ENCODE measurements at regions not wholly inside any gene's neighbourhood (a gene's known extent, or its start where the extent isn't known, plus 50 kb on each side); places are given as distances from the start of the nearest gene placed in this dataset.

DNA sequence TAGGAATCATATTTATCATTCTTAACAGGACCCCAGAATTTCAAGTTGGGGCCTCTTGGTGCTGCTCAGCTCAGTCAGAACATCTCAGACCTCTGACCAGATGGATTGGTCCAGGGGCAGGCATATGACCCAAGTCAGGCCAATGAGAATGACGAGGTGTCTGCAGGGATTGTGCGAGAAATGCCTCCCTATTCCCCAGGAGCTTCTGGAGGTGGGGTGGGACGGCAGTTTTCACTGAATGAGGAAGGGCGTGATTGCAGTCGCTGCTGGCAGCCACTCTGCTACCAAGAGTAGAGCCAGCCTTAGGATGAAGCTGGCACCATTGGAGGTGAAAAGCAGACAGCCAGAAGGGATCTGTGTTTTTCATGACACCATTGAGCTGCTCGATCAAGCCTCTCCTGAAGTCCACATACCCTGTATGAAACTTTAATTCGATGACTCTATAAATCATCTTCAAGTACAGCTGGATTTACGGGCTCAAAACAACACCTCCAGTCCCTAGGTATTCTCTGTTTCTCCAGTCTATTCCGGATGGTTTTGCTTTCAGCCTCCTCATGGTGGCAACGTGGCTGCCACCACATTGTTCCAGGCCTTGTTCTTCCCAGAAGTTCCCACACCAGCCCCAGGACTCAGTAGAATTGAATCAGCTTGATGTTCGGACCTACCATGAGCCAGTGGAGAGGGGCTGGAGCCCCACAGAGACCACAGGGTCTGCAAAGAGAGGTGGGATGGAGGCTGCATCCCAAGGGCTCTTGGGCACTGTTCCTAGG is 70.2 kb upstream of the ADAMTS2 start:
- H3K9me3 Mint-ChIP-seq: no peaks in the 10 kb centered on the region
- no peak overlapping the region for H3K4me3 Mint-ChIP-seq
- peaks cover 3% of the 10 kb centered on the region for H3K36me3 Mint-ChIP-seq (ENCODE audit: insufficient read depth)
- H3K27me3 Mint-ChIP-seq: peaks cover 23 to 46% of the 10 kb centered on the region in 2 donors
- no peak for DNase-seq
- H3K27ac Mint-ChIP-seq: no peak overlapping the region
- ATAC-seq (replicated peaks): no peak
- H3K4me1 Mint-ChIP-seq (ENCODE audit: low read depth in 2 of 2): no peaks in the 10 kb centered on the region

DNA sequence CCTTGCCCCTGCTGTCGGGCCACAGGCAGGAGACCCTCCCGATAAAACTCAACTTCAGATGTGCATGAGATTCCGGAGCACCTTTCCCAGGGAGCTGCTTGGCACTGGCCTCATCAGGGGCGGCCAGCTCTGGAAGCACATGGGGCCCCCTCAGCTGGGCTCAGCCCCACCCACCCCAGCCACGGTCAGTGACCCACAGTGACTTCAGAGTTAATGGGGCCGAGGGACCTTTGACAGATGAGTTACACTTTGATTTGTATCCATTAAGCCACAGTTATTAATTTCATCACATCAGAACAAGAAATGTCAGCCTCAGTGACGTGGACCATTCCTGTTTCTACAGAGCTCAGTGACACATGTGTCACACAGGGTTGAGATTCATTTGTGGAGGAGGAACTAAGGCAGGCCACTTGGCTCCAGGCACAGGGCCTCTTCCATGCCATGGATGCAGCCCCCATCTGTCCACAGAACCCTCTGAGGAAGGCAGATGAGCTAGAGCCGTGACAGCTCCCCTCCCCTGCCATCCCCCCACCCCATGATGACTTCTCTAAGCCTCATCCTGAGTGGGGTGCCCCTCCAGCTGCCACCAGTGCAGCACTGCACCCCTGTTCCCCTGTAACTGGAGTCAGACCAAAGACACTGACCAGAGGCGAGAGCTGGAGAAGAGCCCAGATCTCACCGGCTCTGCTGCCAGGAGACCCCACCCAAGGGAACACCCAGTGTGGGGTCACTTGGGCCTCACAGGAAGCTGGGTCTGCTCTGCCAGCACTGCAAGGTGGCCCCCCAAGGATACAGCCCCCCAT is 69.4 kb upstream of the ADAMTS2 start:
- peaks cover 3% of the 10 kb centered on the region for H3K36me3 Mint-ChIP-seq (ENCODE audit: insufficient read depth)
- no peaks in the 10 kb centered on the region for H3K4me1 Mint-ChIP-seq (ENCODE audit: low read depth in 2 of 2)
- no peak overlapping the region for H3K27ac Mint-ChIP-seq
- H3K4me3 Mint-ChIP-seq: no peak overlapping the region
- DNase-seq (no peak), ATAC-seq (replicated peaks) (no peak)
- no peaks in the 10 kb centered on the region for H3K9me3 Mint-ChIP-seq
- peaks cover 23 to 46% of the 10 kb centered on the region in 2 donors for H3K27me3 Mint-ChIP-seq

DNA sequence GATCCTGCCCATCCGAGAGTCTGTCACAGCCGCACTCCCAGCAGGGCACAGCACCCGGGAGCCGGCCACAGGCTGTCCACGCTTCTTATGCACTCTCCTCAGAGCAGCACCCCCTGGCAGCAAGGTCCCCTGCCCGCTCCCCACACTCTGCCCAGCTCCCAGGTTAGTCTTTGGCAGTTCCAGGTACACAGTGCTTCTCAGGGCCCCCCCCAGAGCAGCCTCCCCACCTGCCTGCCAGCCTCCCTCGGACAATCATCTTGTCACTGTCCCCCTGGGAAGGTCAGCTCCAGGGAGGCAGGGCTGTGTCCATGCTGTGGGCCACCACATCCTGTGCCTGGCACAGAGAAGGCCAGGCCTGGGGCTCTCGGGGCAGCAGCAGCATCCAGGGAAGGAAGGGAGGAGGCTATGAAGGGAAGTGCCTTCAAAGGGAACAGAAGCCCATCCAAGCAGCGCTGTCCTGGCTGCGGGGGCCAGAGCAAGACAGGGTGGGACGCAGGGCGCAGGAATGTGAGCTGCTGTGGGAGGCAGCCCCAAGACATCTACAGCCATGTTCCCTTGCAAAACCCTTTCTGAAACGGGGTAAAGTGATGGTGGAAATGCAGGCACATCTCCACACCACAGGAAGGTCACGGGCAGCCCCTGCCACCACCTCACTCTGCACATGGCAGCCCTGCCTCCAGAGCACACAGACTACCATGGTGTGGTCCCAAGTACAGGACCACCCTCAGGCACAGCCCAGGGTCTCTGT is 68.6 kb upstream of the ADAMTS2 start:
- peaks cover 3% of the 10 kb centered on the region for H3K36me3 Mint-ChIP-seq (ENCODE audit: insufficient read depth)
- no peaks in the 10 kb centered on the region for H3K9me3 Mint-ChIP-seq
- H3K4me3 Mint-ChIP-seq: no peak overlapping the region
- H3K27ac Mint-ChIP-seq: no peak overlapping the region
- H3K4me1 Mint-ChIP-seq (ENCODE audit: low read depth in 2 of 2): no peaks in the 10 kb centered on the region
- ATAC-seq (replicated peaks): no peak
- peaks cover 23 to 46% of the 10 kb centered on the region in 2 donors for H3K27me3 Mint-ChIP-seq
- no peak for DNase-seq

DNA sequence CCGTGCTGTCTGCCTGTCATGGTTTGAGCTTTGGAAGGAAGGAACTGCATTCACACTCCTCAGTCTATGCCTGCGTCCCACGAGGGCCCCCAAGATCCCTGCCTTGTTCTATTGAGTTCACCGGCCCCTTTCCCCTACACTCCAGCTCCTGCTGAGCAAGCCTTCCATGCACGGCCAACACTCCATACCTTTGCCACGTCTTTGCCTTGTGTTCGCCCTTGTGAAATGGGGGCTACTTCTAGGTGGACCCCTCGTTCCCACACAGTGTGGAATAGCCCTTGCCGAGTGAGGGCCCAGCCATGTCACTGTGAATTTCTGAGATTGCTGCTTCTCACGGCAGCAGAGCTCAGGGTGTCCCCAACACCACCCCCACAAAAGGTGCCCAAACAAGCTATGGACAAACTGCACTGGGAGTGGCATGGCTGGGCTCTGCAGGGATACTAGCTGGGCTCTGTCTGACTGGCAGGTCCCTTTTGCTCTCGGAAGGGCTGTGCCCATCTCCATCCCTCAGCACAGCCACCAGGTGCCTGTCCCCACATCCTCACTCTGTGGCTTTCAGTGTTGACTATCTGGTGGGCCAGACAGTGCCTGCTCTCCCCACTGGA is 67.9 kb upstream of the ADAMTS2 start:
- Mint-ChIP-seq H3K4me1 (ENCODE audit: low read depth in 2 of 2) (no peaks in the 10 kb centered on the region), H3K36me3 (ENCODE audit: insufficient read depth) (peaks cover 3% of the 10 kb centered on the region), H3K27me3 (peaks cover 23 to 50% of the 10 kb centered on the region in 2 donors), H3K9me3 (no peaks in the 10 kb centered on the region), H3K27ac (no peak overlapping the region), H3K4me3 (no peak overlapping the region)
- DNase-seq (no peak), ATAC-seq (replicated peaks) (no peak)

DNA sequence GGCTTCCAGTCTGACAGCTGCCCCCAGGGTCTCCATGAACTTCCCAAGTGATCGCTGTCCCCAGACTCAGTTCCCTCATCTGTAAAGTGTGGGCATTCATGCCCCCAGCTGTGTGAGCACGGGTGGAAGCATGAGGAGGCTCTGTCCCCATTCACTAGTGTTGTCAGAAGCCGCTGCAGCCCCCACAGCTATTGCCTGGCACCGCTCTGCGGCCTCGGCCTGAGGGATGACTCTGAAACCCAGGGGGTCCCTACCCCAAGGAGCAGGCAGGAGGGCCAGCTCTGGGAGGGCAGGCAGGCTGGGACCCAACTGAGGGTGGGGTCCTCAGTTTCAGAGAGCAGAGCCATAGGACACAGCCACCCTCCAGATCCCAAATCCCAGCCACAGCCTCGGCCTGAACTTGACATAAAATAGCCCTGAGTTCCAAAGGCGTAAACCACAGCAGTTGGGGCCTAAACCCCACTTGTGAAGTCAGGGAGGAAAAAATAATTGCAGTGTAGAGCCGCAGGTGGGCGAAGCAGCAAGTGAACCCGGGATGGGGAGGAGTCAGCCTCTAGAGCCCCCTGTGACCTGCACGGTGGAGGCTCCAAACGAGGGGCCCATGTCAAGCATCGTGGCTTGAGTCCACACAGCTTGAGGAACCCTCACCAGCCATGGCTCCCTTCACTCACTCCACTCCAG is 66.0 kb upstream of the ADAMTS2 start:
- Mint-ChIP-seq H3K4me1 (ENCODE audit: low read depth in 2 of 2) (no peaks in the 10 kb centered on the region), H3K9me3 (no peaks in the 10 kb centered on the region), H3K4me3 (no peak overlapping the region), H3K27ac (no peak overlapping the region), H3K27me3 (peaks cover 16 to 47% of the 10 kb centered on the region in 2 donors), H3K36me3 (ENCODE audit: insufficient read depth) (peaks cover 3% of the 10 kb centered on the region)
- ATAC-seq (replicated peaks): no peak
- DNase-seq: no peak

DNA sequence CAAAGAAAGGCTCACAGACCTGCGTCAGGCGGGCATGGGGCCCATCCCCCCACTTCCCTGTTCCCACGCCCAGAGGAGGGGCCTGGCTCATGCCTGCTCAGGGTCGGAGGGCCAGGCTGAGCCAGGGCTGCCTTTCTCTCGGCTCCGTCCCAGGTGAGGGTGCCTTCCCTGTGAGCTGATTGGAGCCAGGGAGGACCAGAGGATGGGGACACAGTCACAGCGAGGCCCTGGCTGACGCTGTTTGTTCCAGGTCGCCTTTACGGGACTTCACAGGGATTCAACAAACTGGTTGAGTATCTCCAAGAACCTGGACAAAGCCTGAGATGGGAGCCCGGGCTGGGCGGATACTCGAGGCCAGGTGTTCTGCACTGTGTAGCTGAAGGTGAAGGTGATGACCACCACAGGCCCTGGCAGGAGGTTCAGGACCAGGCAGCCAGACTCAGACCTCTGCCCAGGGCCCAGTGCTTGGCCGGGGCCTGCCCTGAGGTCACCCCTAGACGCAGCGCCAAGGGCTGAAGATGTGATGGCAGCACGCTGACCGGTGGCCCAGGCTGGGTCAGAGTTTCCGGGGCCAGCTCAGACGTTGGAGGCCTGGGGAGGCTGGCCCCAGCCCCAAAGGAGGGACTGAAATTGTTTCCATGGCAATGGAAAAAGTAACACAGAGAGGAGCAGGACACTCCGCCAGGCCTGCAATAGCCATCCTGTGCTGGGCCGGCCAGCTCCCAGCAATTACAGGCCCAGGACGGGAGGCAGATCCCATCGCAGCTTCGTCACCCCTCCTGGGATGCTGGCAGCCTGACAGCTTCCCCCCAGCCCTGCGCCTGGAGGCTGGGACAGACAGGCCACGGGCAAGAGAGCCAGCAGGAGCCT is 65.3 kb upstream of the ADAMTS2 start:
- no peak for DNase-seq
- H3K4me3 Mint-ChIP-seq: no peak overlapping the region
- peaks cover 8 to 42% of the 10 kb centered on the region in 2 donors for H3K27me3 Mint-ChIP-seq
- ATAC-seq (replicated peaks): no peak
- peak overlapping the region in 1 of 2 donors; percentile 17 for H3K27ac Mint-ChIP-seq
- H3K4me1 Mint-ChIP-seq (ENCODE audit: low read depth in 2 of 2): no peaks in the 10 kb centered on the region
- peaks cover 3% of the 10 kb centered on the region for H3K36me3 Mint-ChIP-seq (ENCODE audit: insufficient read depth)
- no peaks in the 10 kb centered on the region for H3K9me3 Mint-ChIP-seq

DNA sequence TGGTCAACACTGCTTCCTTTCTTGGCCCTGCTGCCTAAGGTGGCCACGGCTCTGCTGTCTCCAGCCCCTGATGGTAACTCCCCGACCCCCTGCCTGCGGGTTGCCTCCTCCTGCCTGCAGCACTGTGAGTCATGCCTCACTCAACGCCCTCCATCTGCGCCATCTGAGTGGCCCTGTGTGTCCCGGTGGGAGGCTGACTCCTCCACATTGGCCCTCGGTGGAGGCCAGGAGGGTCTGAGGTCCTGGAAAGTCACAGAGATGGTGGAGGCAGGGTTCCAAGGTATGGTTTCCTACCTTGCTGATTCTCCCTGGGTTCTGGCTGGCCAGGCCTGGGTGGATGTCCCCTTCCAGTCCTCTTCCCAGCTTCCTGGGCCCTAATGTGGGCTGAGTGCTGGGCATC is 64.5 kb upstream of the ADAMTS2 start:
- no peak overlapping the region for H3K4me3 Mint-ChIP-seq
- peak overlapping the region in 1 of 2 donors; percentile 17 for H3K27ac Mint-ChIP-seq
- H3K36me3 Mint-ChIP-seq (ENCODE audit: insufficient read depth): peaks cover 3% of the 10 kb centered on the region
- H3K9me3 Mint-ChIP-seq: no peaks in the 10 kb centered on the region
- DNase-seq (no peak), ATAC-seq (replicated peaks) (no peak)
- H3K27me3 Mint-ChIP-seq: peaks cover 8 to 42% of the 10 kb centered on the region in 2 donors
- no peaks in the 10 kb centered on the region for H3K4me1 Mint-ChIP-seq (ENCODE audit: low read depth in 2 of 2)

DNA sequence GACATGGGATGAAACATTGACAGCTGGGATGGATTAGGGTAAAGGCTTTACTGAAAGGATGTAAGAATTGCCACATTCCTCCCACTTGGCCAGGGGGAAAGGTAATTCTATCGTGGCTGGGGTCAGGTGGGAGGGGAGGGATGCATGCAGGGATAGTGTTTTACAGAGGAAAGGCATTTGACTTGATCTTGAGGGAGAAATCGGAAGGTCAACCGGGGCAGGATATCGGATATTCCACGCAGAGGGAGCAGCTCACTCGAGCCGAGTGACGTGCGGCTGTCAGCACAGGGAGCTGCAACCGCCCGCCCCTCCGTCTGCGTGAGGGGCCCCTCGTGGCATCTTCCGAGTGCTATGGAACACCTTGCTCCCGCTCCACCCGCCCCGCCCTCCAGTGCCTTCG is 63.4 kb upstream of the ADAMTS2 start:
- Mint-ChIP-seq H3K27me3 (peaks cover under 1 to 42% of the 10 kb centered on the region in 2 donors), H3K4me1 (ENCODE audit: low read depth in 2 of 2) (no peaks in the 10 kb centered on the region), H3K4me3 (no peak overlapping the region), H3K36me3 (ENCODE audit: insufficient read depth) (peaks cover 3% of the 10 kb centered on the region), H3K9me3 (no peaks in the 10 kb centered on the region), H3K27ac (no peak overlapping the region)
- no peak for ATAC-seq (replicated peaks)
- DNase-seq: no peak

DNA sequence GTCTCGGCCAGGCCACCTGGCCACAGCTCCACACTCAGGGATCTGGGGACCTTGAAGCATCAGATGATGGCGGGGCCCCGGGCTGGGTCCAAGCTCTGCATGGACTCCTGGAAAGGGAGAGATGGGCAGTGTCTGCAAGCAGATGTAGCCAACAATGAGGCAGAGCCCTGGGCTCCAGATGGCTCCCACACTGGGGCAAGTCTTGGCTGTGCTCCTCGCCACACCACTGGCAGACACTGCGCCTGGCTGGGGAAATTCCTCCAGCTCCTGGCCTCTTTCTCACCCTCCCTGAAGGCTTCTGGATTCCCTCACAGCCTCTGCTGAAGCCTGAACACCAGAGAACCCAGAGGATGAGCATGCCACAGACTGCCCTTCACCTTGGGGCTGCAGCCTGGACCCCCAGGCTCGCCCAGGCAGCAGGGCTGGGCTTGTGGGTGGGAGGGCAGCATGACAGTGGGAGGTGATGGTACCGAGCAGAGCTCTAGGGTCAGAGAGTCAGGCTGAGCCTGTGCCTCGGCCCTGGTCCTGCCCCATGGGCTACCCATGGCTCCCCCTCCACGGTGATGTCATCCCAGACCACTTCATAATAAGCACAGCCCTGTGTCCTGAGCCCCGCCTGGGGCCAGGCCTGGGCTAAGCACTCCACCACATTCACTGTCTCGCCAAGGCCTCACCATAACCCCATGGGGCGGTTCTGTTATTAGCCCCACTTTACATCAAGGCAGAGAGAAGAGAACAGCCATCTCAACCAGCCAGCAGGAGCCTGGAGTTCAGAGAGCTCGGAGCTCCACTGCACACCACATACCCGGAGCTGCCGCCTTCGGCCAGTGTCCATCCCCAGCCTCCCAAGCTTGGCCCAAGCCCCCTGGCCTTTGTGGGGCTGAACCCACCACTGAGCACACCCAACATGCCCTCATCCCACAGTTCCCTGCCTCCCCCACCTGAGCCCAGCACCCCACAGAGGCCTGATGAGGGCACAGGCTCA is 62.2 kb upstream of the ADAMTS2 start:
- ATAC-seq (replicated peaks) (no peak), DNase-seq (no peak)
- Mint-ChIP-seq H3K4me1 (ENCODE audit: low read depth in 2 of 2) (no peaks in the 10 kb centered on the region), H3K36me3 (ENCODE audit: insufficient read depth) (no peaks in the 10 kb centered on the region), H3K27ac (no peak overlapping the region), H3K27me3 (peaks cover 0 to 36% of the 10 kb centered on the region in 2 donors), H3K9me3 (no peaks in the 10 kb centered on the region), H3K4me3 (no peak overlapping the region)

DNA sequence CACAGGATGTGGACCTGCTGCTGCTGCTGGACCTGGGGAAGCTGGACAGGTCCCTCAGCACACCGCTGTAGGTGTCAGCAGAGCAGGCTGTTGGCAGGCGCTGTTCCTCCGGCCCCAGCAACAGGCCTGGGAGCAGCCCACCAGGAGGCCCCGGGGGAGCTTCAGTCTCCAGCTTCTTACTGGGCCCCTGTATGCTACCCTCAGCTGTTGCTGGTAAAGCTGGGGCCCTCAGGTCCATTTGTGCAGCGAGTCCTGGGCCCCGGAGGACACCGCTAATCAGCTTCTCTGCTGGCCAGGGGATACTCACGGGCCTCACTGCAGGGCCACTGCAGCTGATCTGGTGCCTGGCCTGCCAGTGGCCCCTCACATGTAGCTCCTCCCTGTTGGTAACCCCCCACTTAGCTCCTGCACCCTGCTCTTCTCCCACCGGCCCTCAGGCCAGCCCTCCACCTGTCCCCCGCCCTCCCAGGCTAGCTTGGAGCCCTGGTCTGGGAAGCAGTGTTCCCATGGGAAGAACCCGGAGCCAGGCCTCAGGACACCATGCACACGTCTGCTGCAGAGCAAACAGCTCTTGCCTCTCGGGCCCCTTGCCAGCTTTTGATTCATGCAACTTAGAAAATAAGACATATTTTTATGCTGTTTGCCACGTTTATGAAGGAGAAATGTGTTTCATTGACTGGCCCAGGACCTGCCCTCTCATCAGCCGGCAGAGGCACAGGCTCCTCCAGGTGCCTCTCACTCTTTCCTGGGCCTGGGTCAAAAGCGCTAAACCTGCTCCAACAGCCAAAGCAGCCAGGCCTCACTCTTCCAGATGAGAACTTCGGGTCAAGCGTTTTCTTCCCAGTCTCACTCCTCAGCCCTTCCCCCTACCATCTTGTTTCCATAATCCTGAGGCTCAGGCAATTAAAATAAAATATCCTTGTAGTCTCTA is 61.0 kb upstream of the ADAMTS2 start:
- Mint-ChIP-seq H3K9me3 (no peaks in the 10 kb centered on the region), H3K36me3 (ENCODE audit: insufficient read depth) (no peaks in the 10 kb centered on the region), H3K4me1 (ENCODE audit: low read depth in 2 of 2) (no peaks in the 10 kb centered on the region), H3K4me3 (no peak overlapping the region), H3K27me3 (peaks cover 0 to 36% of the 10 kb centered on the region in 2 donors), H3K27ac (no peak overlapping the region)
- ATAC-seq (replicated peaks): no peak
- DNase-seq: no peak
